ENCODE measurements at regions not wholly inside any gene's neighbourhood (a gene's known extent, or its start where the extent isn't known, plus 50 kb on each side); places are given as distances from the start of the nearest gene placed in this dataset.
"Not testable (repeated sequence)": the region's sequence is repeated elsewhere in the genome, so short reads cannot be mapped to it uniquely, and the experiment has no call there.

- DNase-seq, result no peak
Observed at GRCh38 chr12:126219654-126220279, 1154.5 kb downstream of the AACS start.

- DNase-seq, result no peak
Observed at GRCh38 chr12:126224032-126224431, 1158.8 kb downstream of the AACS start.

DNA sequence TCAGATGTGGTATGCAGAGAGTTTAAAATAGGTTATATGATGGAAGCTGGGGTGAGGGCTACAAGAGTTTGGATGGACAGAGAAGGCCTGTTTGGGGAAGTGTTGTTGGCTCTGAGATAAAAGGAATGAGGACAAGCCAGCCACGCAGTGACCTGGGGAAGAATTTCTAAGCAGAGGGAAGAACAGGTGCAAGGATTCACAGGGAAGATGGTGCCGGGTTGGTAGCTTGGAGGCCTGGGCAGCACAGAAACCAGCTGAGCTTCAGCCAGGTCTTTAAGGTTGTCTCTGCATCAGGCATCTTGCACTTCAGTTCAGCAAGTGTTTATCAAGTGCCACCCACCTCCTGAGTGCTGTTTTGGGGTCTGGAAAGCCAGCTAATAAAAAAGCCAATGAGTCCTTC, 1163.7 kb downstream of the AACS start:
- DNase-seq, result no peak

GRCh38 chr12:126232711-126233110, 1167.5 kb downstream of the AACS start:
- no peak for DNase-seq

- no peak for DNase-seq
Observed at GRCh38 chr12:126233625-126234024, 1168.4 kb downstream of the AACS start.

DNA sequence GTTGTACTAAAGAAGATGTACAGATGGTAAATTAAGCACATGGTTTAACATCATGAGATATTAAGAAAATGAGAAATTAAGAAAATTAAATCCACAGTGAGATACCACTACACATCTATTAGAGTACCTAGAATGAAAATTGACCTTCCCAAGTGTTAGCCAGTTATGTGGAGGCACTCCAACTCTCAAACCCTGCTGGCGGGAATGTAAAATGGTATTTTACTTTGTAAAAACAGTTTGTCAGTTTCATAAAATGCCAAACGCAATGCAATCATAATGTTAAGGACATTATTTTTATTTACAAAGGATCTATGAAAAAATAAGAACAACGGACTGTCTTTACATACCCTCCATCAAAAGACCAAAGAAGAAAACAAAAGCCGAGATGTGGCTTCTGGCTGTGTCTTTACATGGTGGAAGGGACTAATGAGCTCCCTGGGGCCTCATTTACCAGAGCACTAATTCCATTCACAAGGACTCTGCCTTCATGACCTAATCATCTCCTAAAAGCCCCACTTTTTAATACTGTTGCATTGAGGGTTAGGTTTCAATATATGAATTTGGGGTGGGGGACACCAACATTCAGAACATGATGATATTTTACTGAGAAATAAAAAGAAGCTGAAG, 1178.7 kb downstream of the AACS start:
- DNase-seq, result no peak

GRCh38 chr12:126247936-126248335, 1182.7 kb downstream of the AACS start:
- DNase-seq, result no peak

- no peak for DNase-seq
Observed at GRCh38 chr12:126248871-126249403, 1183.7 kb downstream of the AACS start.

- no peak for DNase-seq
Observed at GRCh38 chr12:126258190-126258589, 1193.0 kb downstream of the AACS start.

- no peak for DNase-seq
Observed at GRCh38 chr12:126262829-126263228, 1197.6 kb downstream of the AACS start.

DNA sequence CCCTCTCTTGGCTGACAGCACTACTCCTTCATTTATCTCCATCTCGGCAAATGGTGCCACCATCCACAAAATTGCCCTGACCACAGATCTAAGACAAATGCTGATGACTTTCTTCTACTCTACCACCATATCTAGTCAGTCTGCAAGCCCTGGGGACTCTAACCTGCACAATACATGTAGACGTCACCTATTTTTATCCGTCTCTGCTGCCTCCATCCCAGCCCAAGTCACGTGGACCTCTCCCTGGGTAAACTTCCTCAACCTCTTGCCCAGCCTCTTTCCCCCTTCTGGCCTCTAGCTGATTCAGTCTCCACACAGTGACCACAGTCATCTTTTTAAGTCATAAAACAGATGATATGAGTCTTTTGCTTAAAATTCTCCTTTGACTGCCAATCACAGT, 1203.0 kb downstream of the AACS start:
- DNase-seq, result no peak

- no peak for DNase-seq
Observed at GRCh38 chr12:126271159-126271558, 1205.9 kb downstream of the AACS start.

- DNase-seq, result no peak
Observed at GRCh38 chr12:126282691-126283090, 1217.5 kb downstream of the AACS start.

DNA sequence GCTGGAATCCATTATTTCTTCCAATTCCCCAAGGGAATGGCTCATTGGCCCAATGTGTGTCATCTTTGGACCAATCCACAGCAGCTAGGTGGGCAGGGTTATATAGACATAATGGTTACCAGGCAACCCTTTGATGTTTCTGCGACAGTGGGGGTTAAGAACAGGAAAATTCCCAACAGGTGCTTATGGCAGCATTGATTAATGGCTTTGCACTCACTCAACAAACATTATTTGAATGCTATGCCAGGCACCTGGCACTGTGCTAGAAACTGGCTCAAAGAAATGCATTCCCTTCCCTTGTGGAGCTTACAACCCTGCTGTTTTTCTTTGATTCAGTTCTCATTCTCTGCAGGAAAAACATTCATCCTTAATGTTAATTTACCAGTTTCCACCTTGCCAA, 1221.0 kb downstream of the AACS start:
- no peak for DNase-seq

- no peak for DNase-seq
Observed at GRCh38 chr12:126290456-126290855, 1225.2 kb downstream of the AACS start.

DNA sequence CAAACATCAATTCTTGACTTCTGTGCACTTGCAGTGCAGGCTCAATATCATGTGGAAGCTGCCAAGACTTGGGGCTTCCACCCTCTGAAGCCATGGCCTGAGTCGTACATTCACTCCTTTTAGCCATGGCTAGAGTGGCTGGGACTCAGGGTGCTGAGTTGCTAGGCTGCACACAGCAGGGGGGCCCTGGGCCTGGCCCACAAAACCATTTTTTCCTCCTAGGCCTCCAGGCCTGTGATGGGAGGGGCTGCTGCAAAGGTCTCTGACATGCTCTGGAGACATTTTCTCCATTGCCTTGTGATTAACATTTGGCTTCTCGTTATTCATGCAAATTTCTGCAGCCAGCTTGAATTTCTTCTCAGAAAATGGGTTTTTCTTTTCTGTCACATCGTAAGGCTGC, 1226.8 kb downstream of the AACS start:
- not testable (repeated sequence) for DNase-seq

DNA sequence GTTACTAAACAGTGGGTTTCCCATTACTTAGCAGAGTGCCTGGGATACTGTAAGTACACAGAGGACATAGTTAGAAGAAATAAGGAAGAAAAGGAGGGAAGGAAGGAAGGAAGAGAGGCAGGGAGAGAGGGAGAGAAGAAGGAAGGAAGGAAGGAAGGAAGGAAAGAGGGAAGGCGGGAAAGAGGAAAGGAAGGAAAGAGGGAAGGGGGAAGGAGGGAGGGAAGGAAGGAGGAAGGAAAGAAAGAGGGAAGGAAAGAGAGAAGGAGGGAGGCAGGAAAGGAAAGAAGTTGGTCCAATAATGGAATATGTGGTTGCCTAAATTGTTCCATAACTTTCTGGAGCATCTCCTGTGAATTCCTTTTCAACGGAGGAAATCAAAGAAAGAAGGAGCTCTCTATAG, 1230.4 kb downstream of the AACS start:
- DNase-seq, result no peak

DNA sequence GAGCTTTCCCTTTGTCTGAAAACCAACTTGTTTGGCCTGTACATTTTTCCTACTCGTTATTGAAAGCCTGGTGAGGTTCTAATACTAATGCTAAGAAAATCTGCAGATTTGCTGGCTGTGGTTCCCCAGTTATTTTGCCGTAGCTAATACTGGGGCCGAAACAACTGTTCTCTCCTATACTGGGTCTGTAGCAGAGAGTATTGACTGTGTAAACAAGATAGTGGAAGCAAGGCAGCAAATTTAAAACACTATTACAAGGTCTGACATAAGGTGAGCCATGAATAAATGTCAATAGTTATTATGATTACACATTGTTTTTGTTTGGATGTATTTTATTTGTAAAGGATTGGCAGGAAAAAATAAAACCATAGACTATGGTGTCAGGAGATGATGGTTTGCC, 1244.0 kb downstream of the AACS start:
- DNase-seq, result no peak

GRCh38 chr12:126312457-126312856, 1247.2 kb downstream of the AACS start:
- DNase-seq, result no peak

DNA sequence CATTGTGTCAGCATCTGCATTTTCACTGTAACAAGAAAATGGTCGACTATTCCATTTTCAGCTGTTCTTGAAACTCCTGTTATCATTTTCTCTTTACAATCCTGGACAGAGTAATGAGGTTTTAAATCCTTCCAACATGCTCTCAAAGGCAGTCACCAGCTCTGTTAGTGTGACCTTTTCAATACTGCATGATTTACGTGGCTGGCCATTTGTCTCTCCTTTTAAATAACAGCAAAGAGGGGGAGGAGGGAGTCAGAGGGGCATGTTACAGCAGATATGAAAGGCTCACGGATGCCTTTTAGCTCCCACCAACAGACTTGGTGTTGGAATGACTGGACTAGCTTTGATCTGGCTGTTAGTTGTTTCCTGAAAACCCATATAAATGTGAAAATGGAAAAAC, 1251.2 kb downstream of the AACS start:
- DNase-seq, result no peak

- no peak for DNase-seq
Observed at GRCh38 chr12:126337556-126338441, 1272.6 kb downstream of the AACS start.

- no peak for DNase-seq
Observed at GRCh38 chr12:126342866-126343265, 1277.6 kb downstream of the AACS start.

GRCh38 chr12:126343321-126343720, 1278.1 kb downstream of the AACS start:
- DNase-seq, result no peak

GRCh38 chr12:126346087-126346486, 1280.9 kb downstream of the AACS start:
- DNase-seq, result no peak
